ENCODE measurements at regions not wholly inside any gene's neighbourhood (a gene's known extent, or its start where the extent isn't known, plus 50 kb on each side); places are given as distances from the start of the nearest gene placed in this dataset.

DNA sequence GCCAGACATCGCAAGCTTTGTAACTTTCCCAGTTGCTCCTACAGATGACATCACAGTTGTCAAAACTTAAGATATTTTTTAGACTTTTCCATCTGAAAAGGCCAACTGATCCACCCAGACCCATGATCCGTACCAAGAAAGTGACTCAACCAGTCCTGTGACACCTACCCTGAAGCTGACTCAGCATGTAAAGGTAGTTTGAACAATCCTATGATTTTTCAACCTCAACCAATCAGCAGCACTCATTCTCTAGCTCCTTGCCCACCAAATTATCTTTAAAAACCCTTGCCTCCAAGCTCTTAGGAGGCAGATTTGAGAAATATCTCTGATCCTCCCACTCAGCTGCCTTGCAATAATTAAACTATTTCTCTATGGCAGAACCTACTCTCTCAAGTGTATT, 1686.7 kb upstream of the LRRTM1 start:
- no peaks in the 10 kb centered on the region for H3K36me3 ChIP-seq (ENCODE audit: low read depth)
- no peaks in the 10 kb centered on the region for H3K79me2 ChIP-seq (ENCODE audit: insufficient read depth)
- no peaks in the 10 kb centered on the region for H3K4me1 ChIP-seq (ENCODE audit: insufficient read depth)
- WGBS, 2 experiments (ENCODE audit: low coverage in 1 of 2, low lambda C conversion rate in 2 of 2, missing lambda C conversion rate in 2 of 2), result 12 to 45% methylated on average over 2 of the region's 2 CpGs
- no peaks in the 10 kb centered on the region for H3K9me2 ChIP-seq (ENCODE audit: insufficient read depth)
- no peak overlapping the region for H2AFZ ChIP-seq
- no peak overlapping the region for H3K4me3 ChIP-seq
- no peaks in the 10 kb centered on the region for H3K27me3 ChIP-seq (replicated peaks; ENCODE audit: insufficient read depth)
- H4K20me1 ChIP-seq (ENCODE audit: insufficient read depth), result no peaks in the 10 kb centered on the region
- no peak overlapping the region for H3K9ac ChIP-seq
- TF ChIP-seq EZH2 (IDR thresholded peaks at IDR 0.05; ENCODE audit: insufficient read depth, poor library complexity, severe bottlenecking), result no peak
- no peak for TF ChIP-seq EZH2phosphoT487 (IDR thresholded peaks at IDR 0.05; ENCODE audit: insufficient read depth, low read depth)
- in situ Hi-C loops (cut with MboI), result no loop called here
- DNase-seq, result no peak
- H3K4me2 ChIP-seq (ENCODE audit: unreplicated experiment), result no peak overlapping the region
- H3F3A ChIP-seq (ENCODE audit: insufficient read depth), result no peaks in the 10 kb centered on the region
- H3K27ac ChIP-seq, result no peak overlapping the region
- no peaks in the 10 kb centered on the region for H3K9me3 ChIP-seq (ENCODE audit: low read depth)

DNA sequence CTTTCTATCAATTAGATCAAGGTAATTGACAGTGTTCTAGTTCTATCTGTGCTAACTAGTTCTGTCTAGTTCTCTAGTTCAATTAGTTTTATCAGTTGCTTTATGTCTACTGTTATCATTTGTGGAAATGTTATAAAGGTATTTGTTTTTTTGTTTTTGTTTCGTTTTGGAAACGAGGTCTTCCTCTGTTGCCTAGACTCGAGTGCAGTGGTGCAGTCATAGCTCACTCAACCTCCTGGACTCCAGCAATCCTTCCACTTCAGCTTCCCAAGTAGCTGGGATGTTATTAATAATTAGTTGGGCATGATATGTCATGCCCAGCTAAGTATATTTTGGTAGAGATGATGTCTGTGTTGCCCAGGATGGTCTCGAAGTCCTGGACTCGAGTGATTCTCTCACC, 1682.8 kb upstream of the LRRTM1 start:
- no peak overlapping the region for H3K9ac ChIP-seq
- TF ChIP-seq EZH2phosphoT487 (IDR thresholded peaks at IDR 0.05; ENCODE audit: insufficient read depth, low read depth) (no peak), EZH2 (IDR thresholded peaks at IDR 0.05; ENCODE audit: insufficient read depth, poor library complexity, severe bottlenecking) (no peak)
- H3K36me3 ChIP-seq (ENCODE audit: low read depth), result no peaks in the 10 kb centered on the region
- H3K79me2 ChIP-seq (ENCODE audit: insufficient read depth), result no peaks in the 10 kb centered on the region
- no peaks in the 10 kb centered on the region for H3K9me3 ChIP-seq (ENCODE audit: low read depth)
- no peaks in the 10 kb centered on the region for H3K4me1 ChIP-seq (ENCODE audit: insufficient read depth)
- DNase-seq, result no peak
- H3K27me3 ChIP-seq (replicated peaks; ENCODE audit: insufficient read depth), result no peaks in the 10 kb centered on the region
- H3K27ac ChIP-seq, result no peak overlapping the region
- no peaks in the 10 kb centered on the region for H3K9me2 ChIP-seq (ENCODE audit: insufficient read depth)
- no peak overlapping the region for H3K4me2 ChIP-seq (ENCODE audit: unreplicated experiment)
- no peaks in the 10 kb centered on the region for H4K20me1 ChIP-seq (ENCODE audit: insufficient read depth)
- H3K4me3 ChIP-seq, result no peak overlapping the region
- in situ Hi-C loops (cut with MboI), result no loop called here
- H3F3A ChIP-seq (ENCODE audit: insufficient read depth), result no peaks in the 10 kb centered on the region
- WGBS, 2 experiments (ENCODE audit: low coverage in 1 of 2, low lambda C conversion rate in 2 of 2, missing lambda C conversion rate in 2 of 2), result 13 to 22% methylated on average over 5 of the region's 5 CpGs
- no peak overlapping the region for H2AFZ ChIP-seq

DNA sequence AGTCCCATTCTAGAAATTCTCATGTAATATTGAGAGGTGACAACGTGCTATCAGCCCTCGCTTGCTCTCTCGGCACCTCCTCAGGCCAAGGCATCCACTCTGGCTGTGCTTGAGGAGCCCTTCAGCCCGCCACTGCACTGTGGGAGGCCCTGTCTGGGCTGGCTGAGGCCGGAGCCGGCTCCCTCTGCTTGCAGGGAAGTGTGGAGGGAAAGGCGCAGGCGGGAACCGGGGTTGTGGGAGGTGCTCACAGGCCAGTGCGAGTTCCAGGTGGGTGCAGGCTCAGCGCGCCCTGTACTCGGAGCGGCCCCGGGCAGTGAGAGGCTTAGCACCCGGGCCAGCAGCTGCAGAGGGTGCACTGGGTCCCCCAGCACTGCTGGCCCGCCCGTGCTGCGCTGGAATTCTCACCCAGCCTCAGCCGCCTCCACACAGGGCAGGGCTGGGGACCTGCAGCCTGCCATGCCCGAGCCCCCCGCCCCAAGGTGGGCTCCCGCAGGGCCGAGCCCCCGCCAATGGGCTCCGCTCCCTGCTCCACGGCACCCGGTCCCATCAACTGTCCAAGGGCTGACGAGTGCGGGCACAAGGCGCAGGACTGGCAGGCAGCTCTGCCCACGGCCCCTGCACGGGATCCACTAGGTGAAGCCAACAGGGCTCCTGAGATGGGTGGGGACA, 1680.6 kb upstream of the LRRTM1 start:
- H3K27me3 ChIP-seq (replicated peaks; ENCODE audit: insufficient read depth), result no peaks in the 10 kb centered on the region
- no peaks in the 10 kb centered on the region for H3K36me3 ChIP-seq (ENCODE audit: low read depth)
- no peak overlapping the region for H3K4me2 ChIP-seq (ENCODE audit: unreplicated experiment)
- no peak overlapping the region for H3K27ac ChIP-seq
- H3K4me3 ChIP-seq, result no peak overlapping the region
- no peaks in the 10 kb centered on the region for H3K79me2 ChIP-seq (ENCODE audit: insufficient read depth)
- H2AFZ ChIP-seq, result no peak overlapping the region
- TF ChIP-seq EZH2 (IDR thresholded peaks at IDR 0.05; ENCODE audit: insufficient read depth, poor library complexity, severe bottlenecking), result no peak
- no peak for TF ChIP-seq EZH2phosphoT487 (IDR thresholded peaks at IDR 0.05; ENCODE audit: insufficient read depth, low read depth)
- H3K4me1 ChIP-seq (ENCODE audit: insufficient read depth), result no peaks in the 10 kb centered on the region
- H4K20me1 ChIP-seq (ENCODE audit: insufficient read depth), result no peaks in the 10 kb centered on the region
- 55 to 60% methylated on average over 25 to 33 of the region's 33 CpGs for WGBS, 2 experiments (ENCODE audit: low coverage in 1 of 2, low lambda C conversion rate in 2 of 2, missing lambda C conversion rate in 2 of 2)
- no peaks in the 10 kb centered on the region for H3K9me2 ChIP-seq (ENCODE audit: insufficient read depth)
- H3K9ac ChIP-seq, result no peak overlapping the region
- no peaks in the 10 kb centered on the region for H3F3A ChIP-seq (ENCODE audit: insufficient read depth)
- H3K9me3 ChIP-seq (ENCODE audit: low read depth), result no peaks in the 10 kb centered on the region
- DNase-seq, result no peak
- in situ Hi-C loops (cut with MboI), result no loop called here

DNA sequence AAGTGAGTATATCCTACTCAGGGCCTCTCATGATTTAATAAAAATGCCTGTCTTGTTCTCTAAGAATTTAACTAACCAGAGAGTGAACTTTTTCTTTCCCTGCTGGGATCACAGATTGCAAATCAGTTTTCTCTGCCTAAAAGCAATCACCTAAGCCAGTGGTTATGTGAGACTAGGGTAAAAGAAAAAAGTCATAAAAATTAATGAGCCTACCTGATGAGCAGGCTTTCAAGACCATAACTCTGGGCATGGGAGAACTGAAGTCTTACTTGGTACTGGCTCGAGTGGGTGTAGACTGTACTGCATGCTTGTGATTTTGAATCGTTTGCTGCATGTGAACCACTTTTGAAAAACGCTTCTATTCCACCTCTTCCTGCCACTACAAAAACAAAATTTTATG, 1677.0 kb upstream of the LRRTM1 start:
- Histone ChIP-seq H3K9ac (no peak overlapping the region), H3K4me1 (ENCODE audit: insufficient read depth) (no peaks in the 10 kb centered on the region), H3K4me3 (no peak overlapping the region), H3K27me3 (replicated peaks; ENCODE audit: insufficient read depth) (no peaks in the 10 kb centered on the region), H3K79me2 (ENCODE audit: insufficient read depth) (no peaks in the 10 kb centered on the region), H2AFZ (no peak overlapping the region), H3K27ac (no peak overlapping the region), H3K36me3 (ENCODE audit: low read depth) (no peaks in the 10 kb centered on the region), H3K9me3 (ENCODE audit: low read depth) (no peaks in the 10 kb centered on the region), H3F3A (ENCODE audit: insufficient read depth) (no peaks in the 10 kb centered on the region), H4K20me1 (ENCODE audit: insufficient read depth) (no peaks in the 10 kb centered on the region), H3K9me2 (ENCODE audit: insufficient read depth) (no peaks in the 10 kb centered on the region), H3K4me2 (ENCODE audit: unreplicated experiment) (no peak overlapping the region)
- in situ Hi-C loops (cut with MboI), result no loop called here
- WGBS, 2 experiments (ENCODE audit: low coverage in 1 of 2, low lambda C conversion rate in 2 of 2, missing lambda C conversion rate in 2 of 2), result 3 to 6% methylated on average over 3 of the region's 3 CpGs
- no peak for DNase-seq
- TF ChIP-seq EZH2 (IDR thresholded peaks at IDR 0.05; ENCODE audit: insufficient read depth, poor library complexity, severe bottlenecking), result no peak

DNA sequence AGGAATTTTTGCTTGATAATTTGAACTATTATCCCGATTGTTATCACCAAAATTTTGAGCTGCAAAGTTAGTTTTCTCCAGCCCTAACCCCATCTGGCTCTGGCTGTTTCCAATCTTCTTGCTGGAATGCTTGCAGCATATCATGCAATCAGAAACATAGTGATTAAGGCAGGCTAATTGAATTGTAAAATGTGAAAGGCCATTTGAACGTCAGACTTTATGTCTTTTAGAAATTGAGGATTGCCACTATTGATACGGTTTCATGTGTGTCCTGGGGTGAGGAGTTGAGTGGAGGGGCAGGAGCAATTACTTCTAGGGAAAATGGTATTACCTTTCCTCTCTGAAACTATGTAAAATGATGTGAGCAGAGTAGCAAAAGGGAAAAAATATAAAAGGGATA, 1674.5 kb upstream of the LRRTM1 start:
- H2AFZ ChIP-seq, result no peak overlapping the region
- H3K4me3 ChIP-seq, result no peak overlapping the region
- no peak overlapping the region for H3K4me2 ChIP-seq (ENCODE audit: unreplicated experiment)
- WGBS, 2 experiments (ENCODE audit: low coverage in 1 of 2, low lambda C conversion rate in 2 of 2, missing lambda C conversion rate in 2 of 2), result 2 to 4% methylated on average over 3 of the region's 3 CpGs
- no peak for TF ChIP-seq EZH2phosphoT487 (IDR thresholded peaks at IDR 0.05; ENCODE audit: insufficient read depth, low read depth)
- TF ChIP-seq EZH2 (IDR thresholded peaks at IDR 0.05; ENCODE audit: insufficient read depth, poor library complexity, severe bottlenecking), result no peak
- no peaks in the 10 kb centered on the region for H3K9me2 ChIP-seq (ENCODE audit: insufficient read depth)
- H3K9ac ChIP-seq, result no peak overlapping the region
- no peaks in the 10 kb centered on the region for H3K9me3 ChIP-seq (ENCODE audit: low read depth)
- in situ Hi-C loops (cut with MboI), result no loop called here
- DNase-seq, result no peak
- no peak overlapping the region for H3K27ac ChIP-seq
- H3K79me2 ChIP-seq (ENCODE audit: insufficient read depth), result no peaks in the 10 kb centered on the region
- no peaks in the 10 kb centered on the region for H3K27me3 ChIP-seq (replicated peaks; ENCODE audit: insufficient read depth)
- no peaks in the 10 kb centered on the region for H3F3A ChIP-seq (ENCODE audit: insufficient read depth)
- no peaks in the 10 kb centered on the region for H3K36me3 ChIP-seq (ENCODE audit: low read depth)
- no peaks in the 10 kb centered on the region for H3K4me1 ChIP-seq (ENCODE audit: insufficient read depth)
- H4K20me1 ChIP-seq (ENCODE audit: insufficient read depth), result no peaks in the 10 kb centered on the region

Measured in GM23248 (cell line).